ENCODE measurements at regions not wholly inside any gene's neighbourhood (a gene's known extent, or its start where the extent isn't known, plus 50 kb on each side); places are given as distances from the start of the nearest gene placed in this dataset.

- H3K9ac ChIP-seq (ENCODE audit: low read length in 2 of 2), result no peak overlapping the region
- H3K27me3 ChIP-seq (ENCODE audit: control insufficient read depth in 1 of 2, insufficient read depth in 2 of 2, low read length in 2 of 2), result no peaks in the 10 kb centered on the region
- no peak overlapping the region for H3K27ac ChIP-seq (ENCODE audit: low read length)
- no peaks in the 10 kb centered on the region for H3K36me3 ChIP-seq (ENCODE audit: control insufficient read depth in 2 of 2, insufficient read depth in 2 of 2, low read length in 2 of 2)
- H3K9me3 ChIP-seq (ENCODE audit: control insufficient read depth in 2 of 2, low read length in 2 of 2), result no peaks in the 10 kb centered on the region
- no peak overlapping the region for H3K4me3 ChIP-seq (ENCODE audit: low read length in 2 of 2)
- no peaks in the 10 kb centered on the region for H3K4me1 ChIP-seq (ENCODE audit: control insufficient read depth, insufficient read depth, low read length)
Observed at GRCh38 chr3:28678086-28678485, 329.5 kb upstream of the AZI2 start.

DNA sequence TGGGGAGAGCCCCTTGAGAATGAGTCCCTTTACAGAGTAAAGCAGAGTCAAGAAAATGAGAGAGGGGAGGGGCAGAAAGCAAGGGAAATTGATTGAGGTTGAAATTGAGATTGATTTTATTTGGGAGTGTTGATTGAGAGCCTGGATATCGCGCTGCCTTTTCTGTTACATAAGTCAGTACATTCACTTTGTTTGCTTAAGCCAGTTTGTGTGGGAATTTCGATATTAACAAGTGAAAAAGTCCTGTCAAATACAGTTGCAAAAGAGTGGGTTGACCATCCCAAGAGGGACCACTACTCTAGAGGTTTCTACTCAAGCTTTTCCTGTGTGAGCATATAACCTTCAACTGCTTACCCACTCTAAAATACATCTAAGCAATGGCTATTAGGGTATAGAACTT lies 331.4 kb upstream of the AZI2 start:
- Histone ChIP-seq H3K9ac (ENCODE audit: low read length in 2 of 2) (no peak overlapping the region), H3K36me3 (ENCODE audit: control insufficient read depth in 2 of 2, insufficient read depth in 2 of 2, low read length in 2 of 2) (no peaks in the 10 kb centered on the region), H3K9me3 (ENCODE audit: control insufficient read depth in 2 of 2, low read length in 2 of 2) (no peaks in the 10 kb centered on the region), H3K4me3 (ENCODE audit: low read length in 2 of 2) (no peak overlapping the region), H3K4me1 (ENCODE audit: control insufficient read depth, insufficient read depth, low read length) (no peaks in the 10 kb centered on the region), H3K27ac (ENCODE audit: low read length) (no peak overlapping the region), H3K27me3 (ENCODE audit: control insufficient read depth in 1 of 2, insufficient read depth in 2 of 2, low read length in 2 of 2) (no peaks in the 10 kb centered on the region)

DNA sequence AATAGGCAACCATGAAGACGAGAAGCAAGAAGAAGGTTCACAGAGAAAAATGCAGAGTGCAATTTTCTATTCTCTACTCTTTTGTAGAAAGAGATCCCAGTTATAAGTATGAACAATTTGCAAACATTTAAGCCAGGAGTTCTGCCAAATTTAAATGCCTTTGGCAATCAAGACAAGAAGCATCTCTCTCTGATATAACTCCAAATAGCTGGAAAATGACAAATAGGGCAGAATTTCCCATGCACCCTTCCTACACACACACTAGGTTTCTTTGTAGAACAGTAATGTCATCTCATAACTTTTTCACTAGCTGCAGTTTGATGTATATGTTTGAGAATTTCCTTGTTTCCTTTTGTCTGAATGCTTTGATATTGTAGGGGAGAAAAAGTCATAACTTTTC lies 333.5 kb upstream of the AZI2 start:
- Histone ChIP-seq H3K4me1 (ENCODE audit: control insufficient read depth, insufficient read depth, low read length) (no peaks in the 10 kb centered on the region), H3K9me3 (ENCODE audit: control insufficient read depth in 2 of 2, low read length in 2 of 2) (no peaks in the 10 kb centered on the region), H3K27ac (ENCODE audit: low read length) (no peak overlapping the region), H3K9ac (ENCODE audit: low read length in 2 of 2) (no peak overlapping the region), H3K27me3 (ENCODE audit: control insufficient read depth in 1 of 2, insufficient read depth in 2 of 2, low read length in 2 of 2) (no peaks in the 10 kb centered on the region), H3K4me3 (ENCODE audit: low read length in 2 of 2) (no peak overlapping the region), H3K36me3 (ENCODE audit: control insufficient read depth in 2 of 2, insufficient read depth in 2 of 2, low read length in 2 of 2) (no peaks in the 10 kb centered on the region)

DNA sequence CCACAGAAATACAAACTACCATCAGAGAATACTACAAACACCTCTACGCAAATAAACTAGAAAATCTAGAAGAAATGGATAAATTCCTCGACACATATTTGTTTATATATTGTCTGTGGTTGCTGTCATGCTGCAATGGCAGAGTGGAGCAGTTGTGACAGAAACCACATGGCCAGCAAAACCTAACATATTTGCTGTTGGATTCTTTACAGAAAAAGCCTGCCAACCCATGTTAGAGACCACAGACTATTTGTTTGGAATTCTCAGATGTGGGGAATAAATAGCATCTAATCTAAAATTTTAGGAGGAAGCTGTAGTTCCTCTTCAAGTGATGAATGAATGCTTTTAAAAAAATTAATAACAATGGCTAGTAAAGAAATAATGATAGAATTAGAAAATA lies 341.6 kb upstream of the AZI2 start:
- no peaks in the 10 kb centered on the region for H3K27me3 ChIP-seq (ENCODE audit: control insufficient read depth in 1 of 2, insufficient read depth in 2 of 2, low read length in 2 of 2)
- no peak overlapping the region for H3K9ac ChIP-seq (ENCODE audit: low read length in 2 of 2)
- H3K36me3 ChIP-seq (ENCODE audit: control insufficient read depth in 2 of 2, insufficient read depth in 2 of 2, low read length in 2 of 2), result no peaks in the 10 kb centered on the region
- H3K9me3 ChIP-seq (ENCODE audit: control insufficient read depth in 2 of 2, low read length in 2 of 2), result no peaks in the 10 kb centered on the region
- no peak overlapping the region for H3K4me3 ChIP-seq (ENCODE audit: low read length in 2 of 2)
- no peaks in the 10 kb centered on the region for H3K4me1 ChIP-seq (ENCODE audit: control insufficient read depth, insufficient read depth, low read length)
- H3K27ac ChIP-seq (ENCODE audit: low read length), result no peak overlapping the region

GRCh38 chr3:28698706-28699105 lies 350.1 kb upstream of the AZI2 start:
- Histone ChIP-seq H3K4me3 (ENCODE audit: low read length in 2 of 2) (no peak overlapping the region), H3K9ac (ENCODE audit: low read length in 2 of 2) (no peak overlapping the region), H3K27me3 (ENCODE audit: control insufficient read depth in 1 of 2, insufficient read depth in 2 of 2, low read length in 2 of 2) (no peaks in the 10 kb centered on the region), H3K9me3 (ENCODE audit: control insufficient read depth in 2 of 2, low read length in 2 of 2) (no peaks in the 10 kb centered on the region), H3K27ac (ENCODE audit: low read length) (no peak overlapping the region), H3K4me1 (ENCODE audit: control insufficient read depth, insufficient read depth, low read length) (no peaks in the 10 kb centered on the region), H3K36me3 (ENCODE audit: control insufficient read depth in 2 of 2, insufficient read depth in 2 of 2, low read length in 2 of 2) (no peaks in the 10 kb centered on the region)

GRCh38 chr3:28699283-28699682 lies 350.7 kb upstream of the AZI2 start:
- Histone ChIP-seq H3K9me3 (ENCODE audit: control insufficient read depth in 2 of 2, low read length in 2 of 2) (no peaks in the 10 kb centered on the region), H3K27me3 (ENCODE audit: control insufficient read depth in 1 of 2, insufficient read depth in 2 of 2, low read length in 2 of 2) (no peaks in the 10 kb centered on the region), H3K4me3 (ENCODE audit: low read length in 2 of 2) (no peak overlapping the region), H3K9ac (ENCODE audit: low read length in 2 of 2) (no peak overlapping the region), H3K27ac (ENCODE audit: low read length) (no peak overlapping the region), H3K36me3 (ENCODE audit: control insufficient read depth in 2 of 2, insufficient read depth in 2 of 2, low read length in 2 of 2) (no peaks in the 10 kb centered on the region), H3K4me1 (ENCODE audit: control insufficient read depth, insufficient read depth, low read length) (no peaks in the 10 kb centered on the region)

DNA sequence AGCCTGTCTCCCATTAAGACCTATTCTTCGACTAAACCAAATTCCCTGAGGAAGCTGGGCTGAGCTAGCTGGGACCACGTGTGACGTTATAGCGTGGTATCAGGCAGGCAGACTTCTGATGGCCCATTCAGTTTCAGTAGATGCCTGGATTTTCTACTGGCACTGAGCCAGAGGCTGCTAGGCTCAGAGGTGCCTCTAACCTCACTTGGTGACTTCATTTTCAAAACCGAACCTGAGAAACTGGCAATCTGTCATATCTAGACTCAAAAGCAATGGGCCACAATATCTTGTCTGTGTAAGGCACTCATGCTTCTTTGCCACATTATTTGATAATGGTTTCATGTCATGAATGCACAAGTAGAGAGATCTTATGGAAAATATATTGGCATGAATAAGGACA lies 352.1 kb upstream of the AZI2 start:
- Histone ChIP-seq H3K36me3 (ENCODE audit: control insufficient read depth in 2 of 2, insufficient read depth in 2 of 2, low read length in 2 of 2) (no peaks in the 10 kb centered on the region), H3K27me3 (ENCODE audit: control insufficient read depth in 1 of 2, insufficient read depth in 2 of 2, low read length in 2 of 2) (no peaks in the 10 kb centered on the region)

DNA sequence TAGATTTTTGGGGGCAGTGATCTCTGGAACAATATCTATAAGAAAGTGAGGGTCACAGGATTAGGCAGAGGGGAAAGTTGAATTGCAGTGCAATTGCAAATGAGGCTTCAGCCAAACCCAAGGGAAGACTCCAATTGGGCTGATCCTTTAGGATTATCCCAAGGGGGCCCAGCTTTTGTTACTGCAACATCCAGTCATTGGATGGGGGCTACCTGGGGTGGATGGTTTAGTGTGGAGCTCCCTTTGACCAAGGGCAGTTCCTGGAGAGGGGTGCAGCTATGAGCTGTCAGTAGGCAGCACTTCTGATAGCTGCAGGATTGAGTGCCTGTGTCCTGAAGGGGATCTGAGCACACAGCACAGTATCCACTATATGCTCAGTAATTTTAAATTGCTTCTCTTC lies 355.2 kb upstream of the AZI2 start:
- H3K27me3 ChIP-seq (ENCODE audit: control insufficient read depth in 1 of 2, insufficient read depth in 2 of 2, low read length in 2 of 2), result no peaks in the 10 kb centered on the region
- H3K4me3 ChIP-seq (ENCODE audit: low read length in 2 of 2), result no peak overlapping the region
- no peak overlapping the region for H3K9ac ChIP-seq (ENCODE audit: low read length in 2 of 2)
- no peak overlapping the region for H3K27ac ChIP-seq (ENCODE audit: low read length)
- H3K4me1 ChIP-seq (ENCODE audit: control insufficient read depth, insufficient read depth, low read length), result no peaks in the 10 kb centered on the region
- H3K9me3 ChIP-seq (ENCODE audit: control insufficient read depth in 2 of 2, low read length in 2 of 2), result no peaks in the 10 kb centered on the region
- no peaks in the 10 kb centered on the region for H3K36me3 ChIP-seq (ENCODE audit: control insufficient read depth in 2 of 2, insufficient read depth in 2 of 2, low read length in 2 of 2)

More for the DNA sequence above, 352.1 kb upstream of the AZI2 start:
- H3K4me1 ChIP-seq (ENCODE audit: control insufficient read depth, insufficient read depth, low read length), result no peaks in the 10 kb centered on the region
- H3K4me3 ChIP-seq (ENCODE audit: low read length in 2 of 2), result no peak overlapping the region
- H3K9me3 ChIP-seq (ENCODE audit: control insufficient read depth in 2 of 2, low read length in 2 of 2), result no peaks in the 10 kb centered on the region
- no peak overlapping the region for H3K9ac ChIP-seq (ENCODE audit: low read length in 2 of 2)
- H3K27ac ChIP-seq (ENCODE audit: low read length), result no peak overlapping the region

DNA sequence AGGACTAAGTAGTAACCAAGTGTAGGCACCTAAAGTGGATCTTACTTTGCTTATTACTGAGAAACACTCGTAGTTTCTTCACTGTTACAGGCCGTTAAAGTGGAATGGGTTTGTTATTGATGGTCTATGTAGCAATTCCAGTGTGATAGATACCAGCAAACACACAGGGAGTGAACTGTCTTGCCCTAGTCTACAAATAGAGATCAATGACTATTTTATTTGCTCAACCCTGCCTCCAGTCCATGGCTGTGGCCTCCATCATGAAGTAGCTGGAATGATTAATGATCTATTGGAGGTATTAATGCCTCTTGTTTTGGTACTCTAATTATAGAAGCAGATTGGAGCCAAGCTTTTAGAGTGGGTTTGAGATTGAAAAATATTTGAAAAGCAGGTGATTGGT lies 362.7 kb upstream of the AZI2 start:
- Histone ChIP-seq H3K4me1 (ENCODE audit: control insufficient read depth, insufficient read depth, low read length) (no peaks in the 10 kb centered on the region), H3K9me3 (ENCODE audit: control insufficient read depth in 2 of 2, low read length in 2 of 2) (no peaks in the 10 kb centered on the region), H3K27me3 (ENCODE audit: control insufficient read depth in 1 of 2, insufficient read depth in 2 of 2, low read length in 2 of 2) (no peaks in the 10 kb centered on the region), H3K9ac (ENCODE audit: low read length in 2 of 2) (no peak overlapping the region), H3K36me3 (ENCODE audit: control insufficient read depth in 2 of 2, insufficient read depth in 2 of 2, low read length in 2 of 2) (no peaks in the 10 kb centered on the region), H3K4me3 (ENCODE audit: low read length in 2 of 2) (no peak overlapping the region), H3K27ac (ENCODE audit: low read length) (no peak overlapping the region)

DNA sequence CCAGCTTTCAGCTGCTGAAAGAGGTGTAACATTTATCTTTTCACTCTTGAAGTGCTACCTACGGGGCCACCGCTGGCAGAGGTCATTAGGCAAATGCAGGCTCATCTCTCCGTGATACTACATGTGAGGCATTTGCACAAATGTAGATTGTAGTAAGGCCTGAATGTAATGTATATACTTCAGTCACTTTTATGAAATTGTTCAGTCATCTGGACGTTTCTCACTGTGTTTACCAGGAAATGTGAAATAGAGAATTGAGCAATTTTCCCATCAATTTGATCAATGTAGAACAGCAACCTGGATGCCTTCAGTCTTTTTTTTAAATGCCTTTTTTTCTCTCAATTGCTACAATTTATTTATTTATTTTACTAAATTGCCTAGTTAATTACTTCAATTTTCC lies 368.3 kb upstream of the AZI2 start:
- H3K27ac ChIP-seq (ENCODE audit: low read length), result no peak overlapping the region
- H3K36me3 ChIP-seq (ENCODE audit: control insufficient read depth in 2 of 2, insufficient read depth in 2 of 2, low read length in 2 of 2), result no peaks in the 10 kb centered on the region
- H3K9ac ChIP-seq (ENCODE audit: low read length in 2 of 2), result no peak overlapping the region
- no peaks in the 10 kb centered on the region for H3K9me3 ChIP-seq (ENCODE audit: control insufficient read depth in 2 of 2, low read length in 2 of 2)
- no peaks in the 10 kb centered on the region for H3K4me1 ChIP-seq (ENCODE audit: control insufficient read depth, insufficient read depth, low read length)
- H3K27me3 ChIP-seq (ENCODE audit: control insufficient read depth in 1 of 2, insufficient read depth in 2 of 2, low read length in 2 of 2), result no peaks in the 10 kb centered on the region
- no peak overlapping the region for H3K4me3 ChIP-seq (ENCODE audit: low read length in 2 of 2)

DNA sequence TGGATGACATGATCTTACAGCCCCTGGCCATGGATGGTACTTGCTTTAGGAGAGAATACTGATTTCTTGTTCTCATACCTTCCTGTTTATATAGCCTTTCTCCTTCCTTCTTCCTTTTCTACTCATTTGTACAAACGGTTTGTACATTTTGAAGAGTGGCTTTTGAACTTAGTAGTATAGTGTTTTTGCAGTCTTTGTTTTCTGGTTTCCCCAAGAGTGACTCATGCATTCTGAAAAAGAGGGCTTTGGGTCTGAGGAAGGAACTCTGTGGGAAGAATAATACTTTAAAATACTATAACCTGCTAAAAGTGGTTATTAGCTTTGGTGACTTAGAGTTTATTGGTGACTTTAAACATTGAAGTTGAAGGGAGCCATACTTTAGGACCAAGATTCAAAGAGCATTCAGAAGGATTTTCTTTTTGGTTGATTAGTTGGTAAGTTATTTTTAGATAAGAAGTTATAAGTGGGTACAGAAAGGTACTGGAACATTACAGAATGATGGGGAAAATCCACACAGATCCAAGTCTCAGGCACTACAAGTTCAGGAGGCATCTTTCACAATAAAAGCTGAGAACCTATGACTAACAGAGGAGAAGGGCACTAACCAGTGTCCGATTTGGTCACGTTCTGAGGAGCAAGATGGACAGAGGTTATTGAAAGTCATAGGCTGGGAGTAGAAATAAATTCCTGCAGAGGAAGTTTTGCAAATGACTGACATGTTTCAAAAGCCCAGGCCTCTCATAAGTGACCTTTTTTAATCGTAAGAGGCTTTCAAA lies 369.6 kb upstream of the AZI2 start:
- no peaks in the 10 kb centered on the region for H3K36me3 ChIP-seq (ENCODE audit: control insufficient read depth in 2 of 2, insufficient read depth in 2 of 2, low read length in 2 of 2)
- H3K4me3 ChIP-seq (ENCODE audit: low read length in 2 of 2), result no peak overlapping the region
- no peaks in the 10 kb centered on the region for H3K27me3 ChIP-seq (ENCODE audit: control insufficient read depth in 1 of 2, insufficient read depth in 2 of 2, low read length in 2 of 2)
- no peak overlapping the region for H3K9ac ChIP-seq (ENCODE audit: low read length in 2 of 2)
- H3K27ac ChIP-seq (ENCODE audit: low read length), result no peak overlapping the region
- no peaks in the 10 kb centered on the region for H3K9me3 ChIP-seq (ENCODE audit: control insufficient read depth in 2 of 2, low read length in 2 of 2)
- H3K4me1 ChIP-seq (ENCODE audit: control insufficient read depth, insufficient read depth, low read length), result no peaks in the 10 kb centered on the region

Measured in stomach smooth muscle (tissue), 2 donors.